NCI-H2196 (cell line): ENCODE measurements at regions not wholly inside any gene's neighbourhood (a gene's known extent, or its start where the extent isn't known, plus 50 kb on each side); places are given as distances from the start of the nearest gene placed in this dataset.

Experiments used
- DNase-seq: peaks from one replicate; lab custom pipeline; 2025; ENCODE audit not compliant: unreplicated experiment; lab: John Stamatoyannopoulos, UW

DNA sequence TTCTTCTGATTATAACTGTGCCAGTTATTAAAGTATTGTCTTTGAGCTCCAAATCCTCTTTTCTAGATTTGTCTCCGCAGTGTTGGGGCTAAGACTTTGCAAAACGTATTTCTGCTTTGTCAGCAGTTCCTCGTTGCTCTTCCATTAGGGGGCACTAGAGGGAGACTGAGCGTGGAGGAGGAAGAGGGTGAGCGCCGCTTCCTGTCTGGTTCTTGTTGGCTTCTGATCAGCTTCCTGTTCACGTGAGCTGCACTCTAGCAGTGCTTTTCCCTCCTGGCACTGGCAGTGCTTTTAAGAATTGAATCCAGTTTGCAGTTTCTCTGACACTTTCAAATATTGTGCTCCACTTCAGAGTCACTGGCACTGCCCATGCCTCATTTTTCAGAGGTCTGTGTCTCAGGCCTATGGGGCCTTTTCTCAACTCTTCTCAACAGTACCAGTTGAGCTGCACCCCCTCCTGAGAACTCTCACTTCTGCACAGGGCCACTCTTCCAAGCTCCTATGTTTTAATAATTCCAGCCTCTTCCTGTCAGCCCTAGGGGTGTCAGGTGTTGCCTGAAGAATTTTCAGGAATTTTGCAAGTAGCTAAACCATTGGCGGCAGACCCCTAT is 54.4 kb upstream of the LCORL start:
- DNase-seq = no peak

DNA sequence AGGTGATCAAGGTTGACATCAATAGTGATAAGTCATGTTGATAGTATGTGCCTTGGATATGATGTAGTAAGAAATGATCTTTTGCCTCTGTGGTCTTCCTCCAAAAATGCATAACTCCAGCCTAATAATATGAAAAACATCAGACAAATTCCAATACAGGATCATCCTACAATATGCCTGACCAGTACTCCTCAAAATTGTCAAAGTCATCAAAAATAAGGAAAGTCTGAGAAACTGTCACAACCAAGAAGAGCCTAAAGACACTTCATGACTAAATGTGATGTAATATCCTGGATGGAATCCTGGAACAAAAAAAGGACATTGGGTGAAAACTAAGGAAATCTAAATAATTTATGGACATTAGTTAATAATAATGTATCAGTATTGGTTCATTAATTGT is 50.3 kb upstream of the LCORL start:
- no peak for DNase-seq
